Peyer's patch (tissue), 4 donors: ENCODE measurements at regions not wholly inside any gene's neighbourhood (a gene's known extent, or its start where the extent isn't known, plus 50 kb on each side); places are given as distances from the start of the nearest gene placed in this dataset.

Source experiments
- POLR2A ChIP-seq, 2 donors: fragments of 450-650 bp; IDR thresholded peaks; one replicate each; pipeline ENCODE4 v1.5.1; 2017; ENCODE audit warnings: antibody characterized with exemption in 2 of 2, mild to moderate bottlenecking in 2 of 2, moderate library complexity in 2 of 2
- TF ChIP-seq, protein P1 (sequence below), 6 experiments: fragments of 450-650 bp in 4 of 6; fragments of 200-600 bp in 2 of 6; sonication (generic) in 1 of 6; IDR thresholded peaks; one replicate each; pipeline ENCODE4 v1.5.1; 2017 to 2019; ENCODE audit warnings: antibody characterized with exemption in 6 of 6, mild to moderate bottlenecking in 3 of 6, moderate library complexity in 1 of 6

DNA sequence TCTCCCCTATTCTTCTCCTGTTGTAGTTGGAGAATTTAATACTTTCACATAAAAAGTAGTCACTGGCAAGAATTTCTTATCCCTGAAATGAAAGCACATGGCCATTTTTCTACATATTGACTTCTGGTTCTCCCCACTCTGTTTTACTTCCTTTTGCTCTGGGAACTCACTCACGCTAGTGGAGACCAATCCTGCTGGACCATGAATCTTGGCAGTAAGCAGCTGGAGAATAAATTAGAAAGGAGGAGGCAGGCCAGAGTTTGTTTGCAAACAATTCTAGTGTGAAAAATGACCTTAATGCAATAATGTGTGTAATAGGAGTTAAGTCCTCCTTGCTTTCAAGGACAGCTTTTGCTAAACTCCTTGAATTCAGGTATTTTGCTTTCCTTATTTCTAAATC lies 412.3 kb upstream of the CHORDC1 start:
- no peak for TF ChIP-seq POLR2A (IDR thresholded peaks at IDR 0.05)
- TF ChIP-seq, protein P1, sequence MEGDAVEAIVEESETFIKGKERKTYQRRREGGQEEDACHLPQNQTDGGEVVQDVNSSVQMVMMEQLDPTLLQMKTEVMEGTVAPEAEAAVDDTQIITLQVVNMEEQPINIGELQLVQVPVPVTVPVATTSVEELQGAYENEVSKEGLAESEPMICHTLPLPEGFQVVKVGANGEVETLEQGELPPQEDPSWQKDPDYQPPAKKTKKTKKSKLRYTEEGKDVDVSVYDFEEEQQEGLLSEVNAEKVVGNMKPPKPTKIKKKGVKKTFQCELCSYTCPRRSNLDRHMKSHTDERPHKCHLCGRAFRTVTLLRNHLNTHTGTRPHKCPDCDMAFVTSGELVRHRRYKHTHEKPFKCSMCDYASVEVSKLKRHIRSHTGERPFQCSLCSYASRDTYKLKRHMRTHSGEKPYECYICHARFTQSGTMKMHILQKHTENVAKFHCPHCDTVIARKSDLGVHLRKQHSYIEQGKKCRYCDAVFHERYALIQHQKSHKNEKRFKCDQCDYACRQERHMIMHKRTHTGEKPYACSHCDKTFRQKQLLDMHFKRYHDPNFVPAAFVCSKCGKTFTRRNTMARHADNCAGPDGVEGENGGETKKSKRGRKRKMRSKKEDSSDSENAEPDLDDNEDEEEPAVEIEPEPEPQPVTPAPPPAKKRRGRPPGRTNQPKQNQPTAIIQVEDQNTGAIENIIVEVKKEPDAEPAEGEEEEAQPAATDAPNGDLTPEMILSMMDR (IDR thresholded peaks at IDR 0.05): no peak
